ENCODE measurements at regions not wholly inside any gene's neighbourhood (a gene's known extent, or its start where the extent isn't known, plus 50 kb on each side); places are given as distances from the start of the nearest gene placed in this dataset.
A peak's percentile ranks its signal among the peaks of the same experiment; 100 is the strongest.
"Not testable (repeated sequence)": the region's sequence is repeated elsewhere in the genome, so short reads cannot be mapped to it uniquely, and the experiment has no call there.

DNA sequence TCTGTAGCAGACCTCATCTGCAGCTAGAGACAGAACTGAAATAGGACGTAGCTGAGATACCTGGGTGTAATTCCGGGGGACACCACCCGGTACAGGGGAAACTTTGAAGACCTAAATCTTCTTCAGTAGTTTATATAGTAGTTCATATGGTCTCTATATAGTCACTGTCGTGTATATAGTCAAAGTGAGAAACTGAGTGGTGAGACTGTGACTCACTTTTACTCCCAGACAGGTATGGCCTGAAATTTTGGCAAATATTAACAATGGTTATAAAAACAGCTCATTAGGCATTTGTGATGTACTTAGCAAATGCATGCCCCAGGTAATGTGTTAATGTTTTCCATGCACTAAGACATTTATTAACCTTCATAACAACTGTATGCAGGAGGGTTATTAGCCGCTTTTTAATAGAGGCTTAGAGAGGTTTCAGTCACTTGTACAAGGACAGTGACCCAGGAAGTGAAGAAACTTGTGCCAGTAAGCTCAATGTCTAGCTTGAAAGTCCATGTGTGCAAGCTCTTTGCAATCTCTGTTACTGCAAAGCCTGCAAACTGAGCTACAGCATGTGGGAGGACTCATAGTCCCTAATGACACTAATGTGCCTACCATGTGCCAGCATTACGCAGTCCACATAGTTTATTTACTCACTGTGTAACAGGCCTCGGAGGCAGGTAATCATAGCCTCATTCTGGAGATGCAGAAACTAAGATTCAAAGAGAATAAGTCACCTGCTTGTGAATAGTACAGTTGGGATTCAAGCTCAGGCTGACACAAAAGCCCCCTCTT, 165.4 kb upstream of the CHD6 start:
- no peak for DNase-seq

DNA sequence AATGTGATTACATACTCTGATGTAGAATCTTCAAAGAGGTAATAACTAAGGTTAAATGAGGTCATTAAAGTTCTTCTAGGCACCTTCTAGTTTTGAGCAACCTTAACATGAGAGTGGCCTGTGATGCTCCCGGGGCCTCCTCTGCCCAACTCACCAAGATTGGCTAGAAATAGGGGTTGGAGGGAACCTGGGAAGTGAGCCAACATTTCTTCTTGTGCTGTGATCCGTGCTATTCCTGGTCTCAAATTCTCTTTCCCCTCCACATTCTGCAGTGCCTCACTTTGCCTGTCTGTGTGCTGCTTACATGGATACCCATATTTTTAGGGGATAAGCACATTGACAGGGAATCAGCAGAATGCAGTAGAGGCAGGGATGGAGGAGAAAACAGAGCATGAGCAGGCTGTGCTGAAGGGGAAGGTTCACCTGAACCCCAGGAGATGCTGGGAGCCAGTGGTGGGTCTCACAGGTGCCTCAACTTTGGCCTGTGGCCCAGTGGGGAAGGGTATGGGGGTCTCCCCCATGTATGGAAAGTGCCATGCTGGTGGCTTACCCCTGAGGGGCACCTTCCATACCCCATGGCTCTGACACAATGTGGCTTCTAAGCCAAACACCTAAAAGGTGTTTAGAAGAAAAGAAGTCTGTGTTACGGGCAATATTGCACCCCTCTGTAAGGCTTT, 164.7 kb upstream of the CHD6 start:
- DNase-seq, result no peak

DNA sequence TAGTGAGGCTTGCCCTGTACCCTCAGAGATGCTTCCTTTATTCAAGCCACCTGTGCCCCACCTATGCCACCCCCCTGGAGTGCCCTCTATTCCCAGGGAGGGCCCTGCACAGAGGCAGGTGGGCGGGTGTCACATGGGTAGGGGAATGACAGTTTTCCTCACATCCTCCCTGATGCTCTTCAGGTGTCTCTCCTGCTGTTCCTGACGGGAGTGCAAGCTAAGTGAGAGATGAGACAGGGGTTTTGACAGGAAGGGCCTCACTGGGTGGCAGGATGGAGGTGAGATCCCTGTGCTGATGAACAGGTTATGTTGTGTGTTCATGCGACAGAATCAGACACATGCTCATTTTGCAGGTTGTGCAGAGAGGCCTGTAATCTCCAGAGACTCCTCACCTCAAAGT, 164.1 kb upstream of the CHD6 start:
- DNase-seq, result no peak

DNA sequence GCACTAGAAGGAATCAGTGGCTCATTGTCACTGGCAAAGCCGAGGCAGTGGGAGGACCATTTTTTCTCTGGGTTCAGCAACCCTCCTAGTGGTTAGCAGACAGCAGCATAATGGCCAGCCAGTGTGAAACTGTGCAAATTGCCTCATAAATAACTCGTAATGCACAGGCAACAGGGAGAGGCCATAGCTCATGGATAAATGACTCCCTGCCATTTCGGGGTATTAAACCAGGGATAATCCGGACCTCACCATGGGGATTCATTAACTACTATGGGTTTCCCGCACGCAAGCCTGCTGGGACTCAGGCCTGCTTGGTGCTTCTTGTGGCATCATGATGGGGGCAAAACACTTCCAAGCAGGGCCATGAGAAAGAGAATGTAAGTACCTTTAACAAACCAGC, 158.2 kb upstream of the CHD6 start:
- no peak for DNase-seq

DNA sequence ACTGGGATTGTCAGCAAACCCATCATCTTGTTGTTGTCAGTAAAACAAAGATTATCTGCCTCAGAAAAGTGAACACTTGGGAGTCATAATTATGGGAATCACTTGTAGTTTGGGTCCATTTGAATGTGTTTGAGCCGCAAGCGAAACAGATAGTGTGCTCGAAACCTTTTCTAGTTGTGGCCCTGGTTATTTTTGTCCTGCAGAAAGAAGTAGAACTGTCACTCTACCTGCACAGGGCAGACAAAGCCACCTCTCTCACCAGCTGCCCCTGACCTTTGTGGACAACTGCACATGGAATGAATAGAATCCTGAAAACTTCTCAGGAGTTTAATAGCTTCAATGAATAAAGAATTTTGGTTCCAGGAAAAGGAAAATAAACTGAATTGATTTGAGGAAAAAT, 156.1 kb upstream of the CHD6 start:
- DNase-seq, result no peak

DNA sequence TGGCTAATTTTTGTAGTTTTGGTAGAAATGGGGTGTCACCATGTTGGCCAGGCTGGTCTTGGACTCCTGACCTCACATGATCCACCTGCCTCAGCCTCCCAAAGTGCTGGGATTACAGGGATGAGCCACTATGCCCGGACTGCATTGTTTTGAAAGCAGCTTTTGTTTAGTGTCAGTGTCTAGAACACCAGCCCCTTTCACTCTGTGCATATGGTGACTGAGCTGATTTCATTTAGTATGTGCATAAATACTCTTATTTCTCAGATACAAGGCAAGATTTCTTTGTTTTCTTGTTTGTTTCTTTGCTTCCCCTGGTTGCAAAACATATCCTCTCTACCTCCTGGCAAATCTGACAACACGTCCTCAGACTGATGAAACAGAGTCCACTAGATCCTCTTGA, 152.8 kb upstream of the CHD6 start:
- no peak for DNase-seq

DNA sequence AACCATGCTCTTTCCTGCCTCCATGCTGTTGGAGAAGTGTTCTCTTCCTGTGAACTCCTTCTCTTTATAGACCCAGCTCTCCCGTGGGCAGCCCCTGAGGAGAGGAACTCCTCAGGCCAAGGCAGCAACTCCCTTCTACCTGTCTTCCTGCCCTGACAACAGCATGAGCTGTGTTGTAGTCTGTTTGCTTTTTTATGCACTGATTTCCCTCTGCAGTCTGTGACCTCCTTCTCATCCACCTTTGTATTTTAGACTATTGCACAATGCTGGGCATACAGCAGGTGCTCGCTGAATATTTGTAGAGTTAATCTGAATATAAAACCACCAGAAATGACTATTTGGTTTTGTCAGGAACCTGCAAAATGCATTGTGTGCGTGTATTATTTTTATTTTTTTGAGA, 152.2 kb upstream of the CHD6 start:
- no peak for DNase-seq

DNA sequence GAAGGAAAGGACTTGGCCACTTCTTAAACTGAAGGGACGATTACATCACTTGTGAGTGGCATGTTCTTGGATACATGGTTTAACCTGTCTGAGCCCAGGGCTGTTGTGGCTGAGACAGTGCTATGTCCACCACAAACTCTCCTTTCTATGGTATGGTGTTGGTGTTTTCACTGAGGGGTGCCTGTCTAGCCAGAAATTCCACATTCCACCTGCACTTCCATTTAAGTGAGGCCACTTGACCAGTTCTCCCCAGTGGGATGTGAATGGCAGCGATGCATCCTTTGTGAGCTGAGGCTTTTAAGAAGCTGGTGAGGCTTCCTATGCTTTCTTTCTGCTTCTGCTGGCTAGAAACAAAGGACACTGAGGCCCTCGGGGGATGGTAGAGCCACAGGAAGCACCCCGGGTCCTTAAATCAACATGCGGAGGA, 151.4 kb upstream of the CHD6 start:
- DNase-seq, result no peak

DNA sequence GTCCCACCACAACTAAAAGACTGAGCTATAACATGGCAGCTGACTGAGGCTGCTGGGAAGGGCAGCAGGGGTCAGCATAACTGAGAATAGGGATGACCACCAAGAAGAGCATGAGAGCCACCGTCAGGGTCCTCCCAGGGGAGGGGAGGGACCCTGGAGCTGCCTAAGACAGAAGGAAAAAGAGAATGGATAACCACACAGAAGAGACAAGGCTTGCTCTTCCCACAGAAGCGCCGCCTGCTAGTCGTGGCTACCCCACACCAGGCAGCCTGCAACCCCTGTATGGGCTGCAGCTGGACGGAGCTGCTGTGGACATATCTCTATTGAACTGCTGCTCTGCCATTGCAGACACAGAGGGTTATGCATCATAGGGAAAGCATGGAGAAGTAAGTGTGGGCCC, 132.0 kb upstream of the CHD6 start:
- DNase-seq, result no peak

DNA sequence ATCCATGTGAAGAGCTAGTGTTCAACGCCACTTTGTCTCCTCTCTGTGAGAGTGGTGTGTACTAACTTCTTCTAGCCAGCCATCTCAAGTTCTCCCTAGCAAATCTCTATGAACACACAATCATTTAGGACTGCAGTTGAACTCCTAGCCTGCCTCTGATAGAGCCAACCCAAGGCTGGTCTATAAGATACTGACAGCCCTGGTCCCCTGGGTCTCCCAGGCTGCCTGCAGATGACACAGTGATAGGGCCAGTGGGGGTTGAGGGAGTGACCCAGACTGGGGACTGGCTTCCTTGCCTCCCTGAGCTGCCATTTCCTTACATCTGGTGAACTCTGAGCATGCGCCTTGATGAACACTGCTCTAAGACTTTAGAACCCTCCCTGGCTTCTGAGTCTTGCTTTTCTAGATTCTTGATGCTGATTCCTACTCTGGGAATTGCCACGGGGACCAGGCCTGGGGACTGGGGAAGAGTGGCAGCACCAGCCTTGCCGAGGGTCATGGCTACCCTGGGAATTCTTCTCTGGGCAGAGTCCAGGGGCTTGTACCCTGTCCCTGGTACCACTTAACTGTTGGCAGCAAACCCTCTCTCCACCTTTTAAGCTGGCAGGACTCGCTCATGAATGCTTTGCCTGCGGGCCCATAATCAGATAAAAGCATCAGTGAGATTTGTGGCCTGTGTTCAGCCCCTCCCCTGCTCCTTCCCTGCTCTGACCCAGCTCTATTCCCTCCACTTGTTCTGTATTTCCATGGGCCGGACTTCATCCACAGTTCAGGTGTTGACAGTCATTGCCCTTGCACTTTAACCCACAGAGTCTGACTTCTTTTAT, 130.8 kb upstream of the CHD6 start:
- DNase-seq, result no peak

DNA sequence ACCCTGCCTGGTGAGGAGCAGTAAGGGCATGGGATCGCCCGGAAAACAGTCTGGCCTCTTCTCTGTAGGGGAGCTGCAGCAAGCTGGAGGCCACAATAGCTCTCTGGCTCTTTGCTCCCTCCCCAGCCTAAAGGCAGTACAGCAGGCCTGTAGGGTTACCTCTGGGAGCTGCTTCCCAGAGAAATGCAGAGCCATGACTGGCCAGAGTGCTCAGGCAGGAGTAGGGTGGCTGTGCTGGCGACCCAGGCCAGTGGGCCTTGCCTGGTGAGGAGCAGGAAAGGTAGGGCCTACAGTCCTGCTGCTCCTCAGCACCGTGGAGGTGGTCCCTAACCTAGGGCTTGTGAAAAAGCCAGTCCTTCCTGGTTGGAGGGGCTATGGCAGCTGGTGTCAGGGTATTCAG, 129.9 kb upstream of the CHD6 start:
- no peak for DNase-seq

DNA sequence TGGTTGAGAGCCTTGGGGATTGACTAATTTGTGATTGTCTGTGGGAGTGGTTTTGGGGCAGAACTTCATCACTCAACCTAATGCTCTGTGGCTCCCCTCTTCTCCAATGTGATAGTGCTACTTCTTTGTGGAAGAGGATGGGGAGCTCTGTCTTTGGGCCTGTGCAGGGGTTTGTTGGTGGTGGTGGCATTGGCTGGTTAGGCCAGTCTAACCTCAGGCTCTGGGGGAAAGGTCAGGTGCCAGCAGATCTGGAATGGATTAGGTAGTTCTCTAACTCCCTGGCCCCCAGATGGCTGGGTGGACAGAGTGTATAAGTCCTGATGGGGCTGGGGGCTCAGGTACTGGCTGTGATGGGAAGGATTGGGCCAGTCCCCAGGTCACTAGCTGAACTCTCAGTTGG, 129.0 kb upstream of the CHD6 start:
- DNase-seq, result no peak

DNA sequence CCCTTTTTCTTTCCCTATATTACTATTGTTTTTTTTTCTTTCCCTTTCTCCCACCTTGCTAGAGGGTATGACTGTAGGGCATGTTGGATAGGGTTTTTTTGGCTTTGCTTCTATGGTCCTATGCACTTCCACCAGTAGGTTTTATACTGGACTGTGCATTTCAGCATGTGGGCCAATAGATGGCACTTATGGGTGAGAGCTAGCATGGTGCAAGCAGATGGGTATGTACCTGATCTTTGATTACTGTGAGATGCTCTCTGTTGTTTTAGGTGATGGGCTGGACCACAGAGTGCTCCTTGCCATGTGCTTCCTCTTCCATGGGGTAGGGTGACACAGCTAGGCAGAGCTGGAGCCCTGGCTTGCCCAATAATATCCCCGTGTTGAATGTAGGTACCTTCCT, 128.5 kb upstream of the CHD6 start:
- no peak for DNase-seq

DNA sequence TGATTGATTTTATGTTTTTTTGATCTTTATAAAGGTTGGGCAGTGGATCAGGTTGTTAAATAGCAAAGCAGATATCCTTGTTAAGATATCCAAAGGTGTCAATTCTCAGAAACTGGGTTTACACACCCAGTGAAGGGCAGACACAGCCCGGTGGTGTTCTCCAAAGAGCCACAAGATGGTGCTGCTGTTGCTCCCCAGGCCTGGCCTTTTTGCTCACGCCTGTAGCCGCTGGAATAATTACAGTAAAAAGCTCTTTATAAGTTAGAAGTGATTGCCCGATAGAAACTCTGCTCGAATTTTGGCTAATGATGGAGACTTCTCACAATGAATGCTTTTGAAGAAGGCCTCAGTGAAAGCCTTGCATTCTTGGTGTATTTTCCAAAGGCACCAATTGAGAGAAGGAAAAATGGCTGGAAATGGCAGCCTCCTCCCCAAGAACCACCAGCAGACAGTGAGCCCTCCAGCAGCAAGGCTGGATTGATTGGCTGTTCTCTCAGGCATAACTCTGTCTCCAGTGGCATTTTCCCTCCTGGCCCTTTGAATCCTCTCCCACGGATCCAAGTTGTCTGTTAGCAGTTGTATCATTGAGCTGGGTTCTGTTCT, 120.5 kb upstream of the CHD6 start:
- peak; percentile 25 for DNase-seq

DNA sequence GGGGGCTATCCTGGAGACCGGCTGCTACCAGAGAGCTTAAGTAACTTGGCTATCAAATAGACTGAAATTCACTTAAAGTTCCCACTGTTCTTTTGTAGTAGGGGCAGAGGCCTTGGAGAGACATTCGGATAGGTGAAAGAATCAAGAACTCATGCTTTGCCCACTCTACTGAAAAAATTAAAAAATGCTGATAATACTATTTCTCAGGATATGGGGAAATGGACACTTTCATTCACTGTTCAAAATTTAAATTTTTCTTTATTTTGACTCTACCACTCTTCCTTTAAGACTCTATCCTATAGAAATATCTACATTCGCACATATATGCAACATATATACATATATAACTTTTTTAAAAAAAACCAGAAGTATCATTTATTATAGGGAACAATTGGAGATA, 117.8 kb upstream of the CHD6 start:
- DNase-seq, result no peak

DNA sequence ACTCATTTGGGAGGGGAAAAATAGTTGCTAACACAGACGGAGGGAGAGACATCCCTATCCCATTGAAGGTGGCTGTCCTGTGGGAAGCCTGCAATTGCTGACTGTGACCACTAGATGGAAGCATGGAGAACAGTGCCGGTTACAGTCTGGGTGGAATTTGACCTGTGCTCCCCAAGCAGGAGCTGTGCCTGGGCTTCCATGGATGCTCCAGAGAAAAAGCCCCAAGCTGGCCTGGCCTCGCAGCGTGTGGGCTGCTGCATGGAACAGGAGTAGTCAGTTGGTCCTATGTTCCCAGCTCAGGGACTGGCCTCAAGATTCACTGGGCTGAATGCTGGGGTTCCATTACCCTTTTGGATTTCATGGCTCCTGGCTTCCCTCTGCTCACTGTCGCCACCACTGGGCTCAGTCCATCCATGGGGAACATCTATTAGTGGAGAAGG, 116.3 kb upstream of the CHD6 start:
- DNase-seq, result peak; percentile 15

DNA sequence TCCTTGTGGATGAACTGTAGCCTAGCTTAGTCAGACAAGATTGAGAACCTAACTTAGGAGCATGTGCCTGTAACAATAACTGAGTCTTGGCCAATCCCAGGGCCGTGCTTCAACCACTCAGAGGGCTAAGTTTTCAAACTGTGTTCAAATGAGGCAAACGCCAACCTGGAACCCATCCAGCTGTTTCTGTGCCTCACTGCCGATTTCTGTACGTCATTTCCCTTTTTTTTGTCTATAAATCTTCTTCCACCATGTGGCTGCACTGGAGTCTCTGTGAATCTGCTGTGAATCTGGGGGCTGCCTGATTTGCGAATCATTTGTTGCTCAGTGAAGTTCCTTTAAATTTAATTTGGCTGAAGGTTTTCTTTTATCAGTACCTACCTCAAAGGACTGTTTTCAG, 115.0 kb upstream of the CHD6 start:
- DNase-seq, result no peak

DNA sequence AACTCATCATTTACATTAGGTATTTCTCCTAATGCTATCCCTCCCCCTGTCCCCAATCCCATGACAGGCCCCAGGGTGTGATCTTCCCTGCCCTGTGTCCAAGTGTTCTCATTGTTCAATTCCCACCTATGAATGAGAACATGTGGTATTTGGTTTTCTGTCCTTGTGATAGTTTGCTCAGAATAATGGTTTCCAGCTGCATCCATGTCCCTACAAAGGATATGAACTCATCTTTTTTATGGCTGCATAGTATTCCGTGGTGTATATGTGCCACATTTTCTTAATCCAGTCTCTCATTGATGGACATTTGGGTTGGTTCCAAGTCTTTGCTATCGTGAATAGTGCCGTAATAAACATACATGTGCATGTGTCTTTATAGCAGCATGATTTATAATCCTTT, 113.0 kb upstream of the CHD6 start:
- DNase-seq, result not testable (repeated sequence)

DNA sequence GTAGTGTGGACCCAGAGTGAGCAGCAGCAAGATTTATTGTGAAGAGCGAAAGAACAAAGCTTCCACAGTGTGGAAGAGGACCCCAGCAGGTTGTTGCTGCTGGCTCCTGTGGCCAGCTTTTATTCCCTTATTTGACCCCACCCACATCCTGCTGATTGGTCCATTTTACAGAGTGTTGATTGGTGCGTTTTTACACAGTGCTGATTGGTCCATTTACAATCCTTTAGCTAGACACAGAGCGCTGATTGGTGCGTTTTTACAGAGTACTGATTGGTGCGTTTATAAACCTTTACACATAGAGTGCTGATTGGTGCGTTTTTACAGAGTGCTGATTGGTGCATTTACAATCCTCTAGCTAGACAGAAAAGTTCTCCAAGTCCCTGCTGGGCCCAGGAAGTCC, 109.5 kb upstream of the CHD6 start:
- not testable (repeated sequence) for DNase-seq

DNA sequence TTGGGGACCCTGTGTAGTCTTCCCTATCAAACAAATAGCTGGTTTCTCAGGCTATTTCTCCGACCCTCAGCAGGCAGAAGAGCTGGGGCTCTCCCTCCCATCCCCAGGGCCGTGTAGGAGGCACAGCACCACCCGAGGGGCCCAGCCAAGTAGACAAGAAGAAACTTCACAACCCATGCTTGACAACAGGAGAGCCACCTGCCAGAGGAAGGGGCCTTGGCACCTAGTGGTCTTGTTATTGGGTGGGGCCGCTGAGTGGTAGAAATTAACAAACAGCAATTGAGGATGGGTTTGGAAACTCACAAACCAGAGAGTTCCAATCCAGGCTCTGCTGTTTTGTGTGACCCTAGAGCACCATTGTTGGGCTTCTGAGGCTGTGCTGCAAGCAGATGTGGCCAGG, 108.5 kb upstream of the CHD6 start:
- DNase-seq, result no peak

DNA sequence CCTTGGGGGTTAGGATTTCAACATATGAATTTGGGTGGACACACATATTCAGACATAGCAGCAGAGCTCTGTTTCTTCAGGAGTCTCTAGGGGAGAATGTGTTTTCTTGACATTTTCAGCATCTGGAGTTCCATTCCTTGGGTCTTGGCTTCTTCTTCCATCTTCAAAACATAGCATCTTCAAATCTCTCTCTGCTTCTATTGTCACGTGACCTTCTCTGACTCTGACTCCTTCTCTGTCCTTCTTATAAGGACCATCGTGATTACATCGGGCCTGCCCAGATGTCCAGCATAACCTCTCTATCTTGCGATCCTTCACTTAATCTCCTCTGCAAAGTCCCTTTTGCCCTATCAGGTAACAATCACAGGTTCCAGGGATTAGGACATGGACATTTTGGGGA, 101.0 kb upstream of the CHD6 start:
- no peak for DNase-seq

DNA sequence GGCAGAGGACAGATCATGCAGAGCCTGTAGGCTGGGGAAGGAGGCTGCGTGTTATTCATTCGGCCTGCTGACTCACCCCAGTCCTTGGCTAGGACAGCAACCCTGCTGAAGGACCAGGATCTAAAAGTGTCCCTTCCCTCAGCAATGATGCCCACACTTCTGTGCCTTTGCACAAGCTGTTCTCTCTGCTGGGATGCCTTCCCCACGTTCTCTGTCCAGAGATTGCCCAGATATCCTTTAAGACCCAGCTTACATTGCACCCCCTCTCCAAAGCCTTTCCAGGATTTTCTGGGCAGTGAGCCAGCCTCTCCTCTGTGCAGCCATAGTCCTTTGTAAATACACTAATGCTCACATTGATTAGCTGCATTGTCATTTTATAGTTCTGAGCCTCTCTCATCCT, 99.3 kb upstream of the CHD6 start:
- DNase-seq, result no peak

DNA sequence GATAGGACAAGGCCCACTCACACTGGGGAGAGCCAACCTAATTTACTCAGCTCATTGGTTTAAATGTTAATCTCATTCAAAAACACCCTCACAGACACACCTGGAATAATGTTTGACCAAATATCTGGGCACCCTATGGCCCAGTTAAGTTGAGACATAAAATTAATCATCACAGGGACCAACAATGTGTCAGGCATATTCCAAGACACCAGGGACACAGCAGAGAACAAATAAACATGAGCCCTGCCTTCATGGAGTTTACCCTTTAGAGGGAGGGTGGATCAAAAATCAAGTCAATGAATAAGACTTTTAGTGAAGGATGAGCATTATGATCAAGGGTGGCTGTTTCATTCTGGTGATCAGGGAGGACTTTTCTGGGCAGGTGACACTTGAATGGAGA, 98.7 kb upstream of the CHD6 start:
- DNase-seq, result no peak

DNA sequence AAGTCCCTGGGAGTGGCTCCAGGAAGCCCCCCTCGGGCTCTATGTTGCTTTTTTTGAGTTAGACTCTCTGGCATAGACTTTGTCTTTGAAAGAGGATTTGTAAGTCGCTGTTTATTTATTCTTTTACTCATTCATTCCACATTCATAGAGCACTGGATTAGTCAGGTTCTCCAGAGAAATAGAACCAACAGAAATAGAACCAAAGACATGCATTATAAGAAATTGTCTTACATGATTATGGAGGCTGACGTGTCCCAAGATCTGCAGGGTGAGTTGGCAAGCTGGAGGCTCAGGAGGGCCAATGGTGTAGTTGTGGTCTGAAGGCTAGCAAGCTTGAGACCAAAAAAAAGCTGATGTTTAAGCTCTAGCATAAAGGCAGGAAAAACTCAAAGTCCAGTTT, 98.3 kb upstream of the CHD6 start:
- no peak for DNase-seq
